GM23248 (cell line): ENCODE measurements at regions not wholly inside any gene's neighbourhood (a gene's known extent, or its start where the extent isn't known, plus 50 kb on each side); places are given as distances from the start of the nearest gene placed in this dataset.
A peak's percentile ranks its signal among the peaks of the same experiment; 100 is the strongest.

Experiments used
- DNase-seq: peaks from one replicate; pipeline ENCODE4 v3.0.0-alpha.2; 2015
- H2AFZ ChIP-seq: fragments of 200-600 bp; sonication (generic); 2 replicates; pipeline ENCODE4 v1.6.1; 2016; ENCODE audit warnings: antibody characterized with exemption
- H3F3A ChIP-seq: fragments of 200-600 bp; sonication (generic); 2 replicates; pipeline ENCODE4 v1.6.1; 2016; ENCODE audit warnings: mild to moderate bottlenecking, antibody characterized with exemption, mixed run types; ENCODE audit not compliant: insufficient read depth
- H3K27ac ChIP-seq: fragments of 200-600 bp; sonication (generic); 2 replicates; pipeline ENCODE4 v1.5.1; 2016; ENCODE audit warnings: mild to moderate bottlenecking
- H3K27me3 ChIP-seq: fragments of 200-600 bp; sonication (generic); replicated peaks from 2 replicates; pipeline ENCODE4 v1.6.1; 2016; ENCODE audit warnings: mild to moderate bottlenecking; ENCODE audit not compliant: insufficient read depth
- H3K36me3 ChIP-seq: fragments of 200-600 bp; sonication (generic); 2 replicates; pipeline ENCODE4 v1.6.1; 2016; ENCODE audit warnings: low read depth, mild to moderate bottlenecking
- H3K4me1 ChIP-seq: fragments of 200-600 bp; sonication (generic); 2 replicates; pipeline ENCODE4 v1.6.1; 2016; ENCODE audit warnings: mild to moderate bottlenecking; ENCODE audit not compliant: insufficient read depth
- H3K4me2 ChIP-seq: fragments of 200-600 bp; sonication (generic); one replicate; pipeline ENCODE4 v1.6.1; 2016; ENCODE audit warnings: mild to moderate bottlenecking; ENCODE audit not compliant: unreplicated experiment
- H3K4me3 ChIP-seq: fragments of 200-600 bp; sonication (generic); 2 replicates; pipeline ENCODE4 v1.5.1; 2016; ENCODE audit warnings: mild to moderate bottlenecking
- H3K79me2 ChIP-seq: fragments of 200-600 bp; sonication (generic); 2 replicates; pipeline ENCODE4 v1.6.1; 2016; ENCODE audit warnings: mild to moderate bottlenecking; ENCODE audit not compliant: insufficient read depth
- H3K9ac ChIP-seq: fragments of 200-600 bp; sonication (generic); 2 replicates; pipeline ENCODE4 v1.6.1; 2016; ENCODE audit warnings: mild to moderate bottlenecking
- H3K9me2 ChIP-seq: fragments of 200-600 bp; sonication (generic); 2 replicates; pipeline ENCODE4 v1.6.1; 2016; ENCODE audit warnings: mixed run types, mild to moderate bottlenecking, moderate library complexity; ENCODE audit not compliant: insufficient read depth
- H3K9me3 ChIP-seq: fragments of 200-600 bp; sonication (generic); one replicate; pipeline ENCODE4 v1.6.1; 2017; ENCODE audit warnings: low read depth
- H4K20me1 ChIP-seq: fragments of 200-600 bp; sonication (generic); 2 replicates; pipeline ENCODE4 v1.6.0; 2016; ENCODE audit not compliant: insufficient read depth
- EZH2 ChIP-seq: fragments of 200-600 bp; sonication (generic); IDR thresholded peaks from 2 replicates; pipeline ENCODE4 v1.6.1; 2018; ENCODE audit warnings: antibody characterized with exemption, mild to moderate bottlenecking; ENCODE audit not compliant: insufficient read depth, poor library complexity, severe bottlenecking
- EZH2phosphoT487 ChIP-seq: fragments of 200-600 bp; sonication (generic); IDR thresholded peaks from 2 replicates; pipeline ENCODE4 v1.6.1; 2018; ENCODE audit warnings: antibody characterized with exemption, moderate library complexity, mild to moderate bottlenecking, low read depth; ENCODE audit not compliant: insufficient read depth
- WGBS, 2 experiments: methylation state at CpG; one replicate each; pipeline ENCODE4 v1.1.6; 2015 to 2017; ENCODE audit warnings: low lambda C conversion rate in 2 of 2, low coverage in 1 of 2; ENCODE audit errors: missing lambda C conversion rate in 2 of 2; 5-methylcytosine and 5-hydroxymethylcytosine counted together
- in situ Hi-C: fragments of 300-500 bp; cut with MboI; formaldehyde crosslinking; loops from 2 replicates; pipeline ENCODE4 v1.15.0; 2020

GRCh38 chr2:17302281-17302680 is 216.0 kb downstream of the RAD51AP2 start:
- Histone ChIP-seq H3K4me1 (peaks cover 22% of the 10 kb centered on the region), H3K27me3 (no peaks in the 10 kb centered on the region), H3K36me3 (no peaks in the 10 kb centered on the region), H3K79me2 (no peaks in the 10 kb centered on the region), H3F3A (0 out of 2 replicates have a peak, but pooled peaks cover 7% of the 10 kb centered on the region), H3K27ac (no peak overlapping the region), H3K9ac (no peak overlapping the region), H3K9me2 (no peaks in the 10 kb centered on the region), H3K4me2 (no peak overlapping the region), H3K9me3 (no peaks in the 10 kb centered on the region), H2AFZ (no peak overlapping the region), H4K20me1 (no peaks in the 10 kb centered on the region), H3K4me3 (no peak overlapping the region)
- in situ Hi-C loops: no loop called here
- 0 to 10% methylated on average over 1 of the region's 1 CpG for WGBS, 2 experiments
- DNase-seq: no peak
- TF ChIP-seq EZH2phosphoT487: no peak
- TF ChIP-seq EZH2: no peak

GRCh38 chr2:17301437-17301836 is 216.8 kb downstream of the RAD51AP2 start:
- Histone ChIP-seq H3K79me2 (no peaks in the 10 kb centered on the region), H3F3A (0 out of 2 replicates have a peak, but pooled peaks cover 7% of the 10 kb centered on the region), H3K4me3 (no peak overlapping the region), H3K9me2 (no peaks in the 10 kb centered on the region), H3K4me2 (no peak overlapping the region), H2AFZ (no peak overlapping the region), H4K20me1 (no peaks in the 10 kb centered on the region), H3K27ac (no peak overlapping the region), H3K27me3 (no peaks in the 10 kb centered on the region), H3K36me3 (no peaks in the 10 kb centered on the region), H3K4me1 (peaks cover 16% of the 10 kb centered on the region), H3K9ac (no peak overlapping the region), H3K9me3 (no peaks in the 10 kb centered on the region)
- in situ Hi-C loops: no loop called here
- 47 to 64% methylated on average over 2 of the region's 2 CpGs for WGBS, 2 experiments
- TF ChIP-seq EZH2phosphoT487 (no peak), EZH2 (no peak)
- no peak for DNase-seq

GRCh38 chr2:17299891-17300540 is 218.2 kb downstream of the RAD51AP2 start:
- no peaks in the 10 kb centered on the region for H3K9me2 ChIP-seq
- H3K4me2 ChIP-seq: no peak overlapping the region
- H3K4me3 ChIP-seq: no peak overlapping the region
- 0 out of 2 replicates have a peak, but pooled peaks cover 7% of the 10 kb centered on the region for H3F3A ChIP-seq
- no peaks in the 10 kb centered on the region for H4K20me1 ChIP-seq
- DNase-seq: peak; percentile 81
- no peaks in the 10 kb centered on the region for H3K27me3 ChIP-seq
- no peaks in the 10 kb centered on the region for H3K79me2 ChIP-seq
- no peaks in the 10 kb centered on the region for H3K36me3 ChIP-seq
- no peak for TF ChIP-seq EZH2
- TF ChIP-seq EZH2phosphoT487: no peak
- H3K9me3 ChIP-seq: no peaks in the 10 kb centered on the region
- peak overlapping the region; percentile 34 for H3K27ac ChIP-seq
- in situ Hi-C loops: no loop called here
- H3K9ac ChIP-seq: no peak overlapping the region
- H2AFZ ChIP-seq: no peak overlapping the region
- peaks cover 16% of the 10 kb centered on the region for H3K4me1 ChIP-seq

- Histone ChIP-seq H3K79me2 (no peaks in the 10 kb centered on the region), H3K9me2 (no peaks in the 10 kb centered on the region), H3K4me1 (peaks cover 12% of the 10 kb centered on the region), H3F3A (0 out of 2 replicates have a peak, but pooled peaks cover 2% of the 10 kb centered on the region), H2AFZ (no peak overlapping the region), H3K9me3 (no peaks in the 10 kb centered on the region), H3K9ac (no peak overlapping the region), H3K27ac (no peak overlapping the region), H3K4me3 (no peak overlapping the region), H4K20me1 (no peaks in the 10 kb centered on the region), H3K27me3 (no peaks in the 10 kb centered on the region), H3K36me3 (no peaks in the 10 kb centered on the region), H3K4me2 (no peak overlapping the region)
- peak; percentile 40 for DNase-seq
- 46 to 58% methylated on average over 2 of the region's 2 CpGs for WGBS, 2 experiments
- no peak for TF ChIP-seq EZH2
- TF ChIP-seq EZH2phosphoT487: no peak
- in situ Hi-C loops: no loop called here
These were observed 219.8 kb downstream of the RAD51AP2 start for GRCh38 chr2:17298453-17298852.

- DNase-seq: no peak
- Histone ChIP-seq H2AFZ (no peak overlapping the region), H3K27ac (no peak overlapping the region)
These were observed 221.6 kb downstream of the RAD51AP2 start for GRCh38 chr2:17296686-17297085.

More at GRCh38 chr2:17296686-17297085, 221.6 kb downstream of the RAD51AP2 start:
- in situ Hi-C loops: no loop called here
- H3K27me3 ChIP-seq: no peaks in the 10 kb centered on the region
- no peak overlapping the region for H3K4me3 ChIP-seq
- no peaks in the 10 kb centered on the region for H3K9me3 ChIP-seq
- no peaks in the 10 kb centered on the region for H3K9me2 ChIP-seq
- H3K36me3 ChIP-seq: no peaks in the 10 kb centered on the region
- no peaks in the 10 kb centered on the region for H3K79me2 ChIP-seq
- no peak overlapping the region for H3K9ac ChIP-seq
- H3K4me1 ChIP-seq: no peaks in the 10 kb centered on the region
- H4K20me1 ChIP-seq: no peaks in the 10 kb centered on the region
- H3F3A ChIP-seq: no peaks in the 10 kb centered on the region
- TF ChIP-seq EZH2 (no peak), EZH2phosphoT487 (no peak)
- no peak overlapping the region for H3K4me2 ChIP-seq
